ENCODE measurements at regions not wholly inside any gene's neighbourhood (a gene's known extent, or its start where the extent isn't known, plus 50 kb on each side); places are given as distances from the start of the nearest gene placed in this dataset.

DNA sequence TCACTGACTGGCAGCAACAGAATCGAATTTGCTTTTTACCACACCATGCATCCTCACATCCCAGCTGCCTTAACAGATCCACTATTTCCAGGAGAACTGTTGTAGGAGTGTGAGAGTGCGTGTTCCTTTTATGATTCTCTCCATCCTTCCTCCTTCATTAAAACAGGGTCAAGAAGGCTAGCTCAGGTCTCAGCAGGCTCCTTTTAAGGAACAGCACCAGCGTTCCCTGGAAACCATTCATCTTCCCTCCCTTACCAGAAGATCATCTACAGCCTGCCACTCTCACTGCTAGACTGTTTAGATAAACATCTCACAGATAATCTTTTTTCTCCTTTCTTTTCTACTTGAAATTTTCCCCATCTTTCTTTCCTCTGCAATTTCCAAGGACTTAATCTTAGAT, 1531.9 kb upstream of the CDH8 start:
- DNase-seq: no peak

DNA sequence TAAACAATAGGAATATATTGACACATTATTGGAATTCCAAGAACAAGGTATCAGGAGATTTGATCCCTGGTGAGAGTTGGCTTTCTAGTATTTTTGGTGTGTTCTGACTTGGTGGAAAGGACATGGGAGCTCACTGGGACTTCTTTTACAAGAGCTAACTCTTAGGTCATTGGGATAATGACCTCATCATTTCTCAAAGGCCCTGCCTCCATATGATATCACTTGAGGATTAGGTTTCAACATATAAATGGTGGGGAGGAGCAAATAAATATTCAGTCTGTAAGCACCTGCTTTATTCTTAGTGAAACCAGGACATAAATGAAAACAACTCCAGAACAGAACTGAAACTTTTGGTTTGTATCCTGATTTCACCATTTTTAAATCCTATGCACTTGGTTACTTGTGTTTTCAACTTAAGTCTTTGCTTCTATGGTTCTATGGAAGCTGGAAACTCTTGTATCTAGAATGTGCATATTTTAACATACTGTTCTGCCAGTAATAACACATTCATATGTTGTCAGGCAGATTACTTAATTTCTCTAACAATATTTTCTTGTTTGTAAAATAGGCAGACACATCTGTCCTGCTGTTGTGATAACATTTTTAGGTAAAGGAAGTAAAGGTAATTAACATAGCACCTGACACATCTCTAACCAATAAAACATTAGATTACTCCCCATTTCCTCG, 1527.7 kb upstream of the CDH8 start:
- no peak for DNase-seq

DNA sequence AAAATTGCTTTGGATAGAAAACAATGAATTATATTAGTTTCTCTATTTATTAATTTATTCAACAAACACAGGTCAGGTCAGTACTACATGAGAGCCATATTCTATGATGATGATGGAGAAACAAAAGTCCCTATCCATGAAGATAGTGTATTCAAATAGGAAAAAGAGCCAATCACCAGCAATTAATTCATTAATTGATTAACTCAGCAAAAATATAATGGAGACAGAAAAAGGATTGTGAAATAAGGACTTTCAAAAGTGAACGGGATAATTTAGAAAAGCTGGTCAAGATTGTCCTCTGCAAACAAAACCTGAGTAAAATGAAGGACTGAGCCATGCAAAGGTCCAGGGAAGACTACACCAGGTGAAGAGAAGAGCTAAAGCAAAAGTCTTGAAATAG, 1517.7 kb upstream of the CDH8 start:
- no peak for DNase-seq

DNA sequence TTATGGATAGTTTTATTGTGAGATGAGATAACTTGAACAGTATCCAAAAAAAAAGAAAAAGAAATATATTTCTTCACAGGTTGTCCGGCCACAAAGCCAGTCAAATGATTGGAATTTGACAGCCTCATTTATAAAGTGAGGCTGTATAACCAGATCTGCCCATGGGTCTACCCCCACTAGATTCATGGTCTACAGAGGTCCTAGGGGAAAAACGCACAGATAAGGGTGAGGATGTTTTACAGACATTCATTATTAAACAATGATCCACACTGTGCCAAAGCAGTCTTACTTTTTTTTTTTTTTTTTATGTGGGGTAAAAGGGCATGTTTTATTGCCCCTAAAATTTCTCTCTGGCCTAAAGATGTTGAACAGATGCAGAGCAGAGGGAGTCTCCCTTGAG, 1503.0 kb upstream of the CDH8 start:
- DNase-seq: no peak

DNA sequence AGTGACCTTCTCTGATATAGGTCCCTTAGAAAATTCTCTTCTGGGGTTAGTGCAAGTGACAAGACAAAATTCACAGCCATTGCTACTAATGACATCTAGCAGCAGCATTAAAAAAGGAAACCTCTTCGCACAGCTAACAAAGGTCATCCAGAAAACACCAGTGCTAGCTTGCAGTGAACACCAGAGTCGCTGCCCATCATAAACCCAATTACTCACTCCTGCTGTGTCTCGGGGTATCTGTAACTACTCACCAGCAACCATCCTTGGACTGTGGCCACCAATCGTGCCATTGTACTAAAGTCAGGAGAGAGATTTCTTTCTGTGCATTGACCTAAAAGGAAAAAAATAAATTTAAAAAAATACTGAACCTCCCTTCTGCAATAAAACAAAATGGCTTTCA, 1494.7 kb upstream of the CDH8 start:
- DNase-seq: no peak

DNA sequence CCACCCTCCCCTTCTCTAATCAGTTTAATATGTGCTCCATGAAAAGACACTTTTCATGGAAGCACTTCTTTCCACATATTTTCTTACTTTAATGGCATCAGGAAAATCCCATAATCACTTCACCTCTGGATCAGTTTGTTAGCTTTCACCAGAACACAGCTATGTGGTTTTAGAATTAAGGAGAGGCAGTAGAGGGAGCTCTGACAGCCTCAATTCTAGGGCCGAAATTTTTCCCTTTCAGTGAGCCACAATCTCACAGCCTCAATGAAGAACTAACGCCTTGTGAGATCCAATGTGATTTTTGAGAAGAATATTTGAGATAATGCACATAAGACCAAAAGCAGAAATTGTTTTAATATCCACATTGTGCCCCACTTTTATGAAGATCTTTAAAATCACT, 1494.0 kb upstream of the CDH8 start:
- no peak for DNase-seq

DNA sequence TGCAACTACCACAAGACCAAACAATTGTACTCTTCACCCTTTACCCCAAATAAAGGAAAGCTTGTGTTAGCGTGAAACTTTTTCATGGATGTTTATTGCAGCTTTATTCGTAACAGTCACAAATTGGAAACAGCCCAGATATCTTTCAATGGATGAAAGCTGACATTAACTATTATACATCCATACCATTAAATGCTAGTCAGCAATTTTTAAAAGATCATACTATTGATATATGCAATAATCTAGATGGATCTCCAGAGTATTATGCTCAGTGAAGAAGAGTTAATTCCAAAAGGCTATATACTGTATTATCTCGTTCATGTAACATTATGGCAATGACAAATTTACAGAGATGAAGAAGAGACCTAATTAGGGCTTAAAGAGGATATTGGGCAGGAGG, 1491.2 kb upstream of the CDH8 start:
- no peak for DNase-seq

DNA sequence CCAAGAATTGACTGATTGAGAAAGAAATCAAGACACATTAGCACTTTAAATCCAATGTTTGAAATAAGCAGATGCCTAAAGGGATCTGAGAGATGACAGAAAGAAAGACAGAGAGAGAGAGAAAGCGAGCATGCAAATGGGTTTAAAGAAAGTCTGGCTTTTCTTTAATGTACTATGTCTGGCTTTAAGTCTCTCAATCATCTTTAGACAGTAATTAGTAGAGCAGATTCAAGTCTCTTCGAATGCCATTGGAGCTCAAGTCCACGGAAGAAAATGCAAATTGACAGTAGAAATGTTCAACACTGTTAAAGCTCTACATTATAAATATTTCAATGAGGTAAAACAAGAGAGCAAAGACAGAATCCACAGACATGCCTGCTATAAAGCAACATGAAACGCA, 1480.2 kb upstream of the CDH8 start:
- no peak for DNase-seq

DNA sequence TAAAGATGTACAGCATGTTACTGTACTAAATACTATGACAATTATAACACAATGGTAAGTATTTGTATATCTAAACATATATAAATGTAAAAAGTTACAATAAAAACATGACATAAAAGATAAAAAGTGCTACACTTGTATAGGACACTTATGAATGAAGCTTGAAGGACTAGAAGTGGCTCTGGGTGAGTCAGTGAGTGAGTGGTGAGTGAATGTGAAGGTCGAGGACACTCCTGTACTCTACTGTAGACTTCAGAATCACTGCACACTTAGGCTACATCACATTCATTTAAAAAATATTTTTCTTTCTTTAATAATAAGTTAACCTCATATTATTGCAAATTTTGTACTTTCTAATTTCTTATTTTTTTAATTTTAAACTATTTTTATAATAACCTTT, 1476.7 kb upstream of the CDH8 start:
- DNase-seq: no peak

DNA sequence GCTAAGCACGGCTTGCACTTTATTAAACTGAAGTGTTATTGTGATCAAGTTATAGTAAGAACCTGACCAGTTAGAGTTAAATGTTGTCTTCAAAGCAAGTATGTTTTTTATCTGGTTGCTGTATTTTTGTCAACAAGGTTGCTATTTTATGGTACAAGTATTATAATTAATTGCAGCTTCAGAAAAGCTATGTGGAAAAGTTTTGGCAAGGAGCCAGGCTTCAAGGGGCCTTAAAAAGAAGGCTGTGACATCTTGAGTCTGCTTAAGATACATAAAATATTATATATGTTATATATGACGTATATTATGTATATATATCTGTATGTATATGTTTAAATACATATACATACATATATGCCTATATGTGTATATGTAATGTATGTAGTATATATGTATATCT, 1461.2 kb upstream of the CDH8 start:
- DNase-seq: no peak

DNA sequence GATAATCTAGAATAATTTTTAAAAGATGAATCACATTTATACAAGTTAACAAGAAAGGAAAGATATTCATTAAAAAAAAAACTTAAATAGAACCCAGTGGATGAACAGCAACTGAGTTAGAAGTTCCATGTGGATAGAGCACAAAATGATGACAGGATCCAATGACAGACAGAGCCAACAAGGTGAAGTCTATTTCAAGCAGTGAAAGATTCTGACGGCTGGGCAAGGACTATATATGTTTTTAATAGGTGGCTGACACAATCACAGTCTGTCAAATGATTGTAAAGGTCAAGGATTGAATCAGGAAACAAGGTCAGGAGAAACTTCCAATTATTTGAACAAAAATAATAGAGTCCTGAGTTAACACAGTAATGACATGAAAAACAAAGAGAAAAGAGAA, 1460.0 kb upstream of the CDH8 start:
- no peak for DNase-seq

DNA sequence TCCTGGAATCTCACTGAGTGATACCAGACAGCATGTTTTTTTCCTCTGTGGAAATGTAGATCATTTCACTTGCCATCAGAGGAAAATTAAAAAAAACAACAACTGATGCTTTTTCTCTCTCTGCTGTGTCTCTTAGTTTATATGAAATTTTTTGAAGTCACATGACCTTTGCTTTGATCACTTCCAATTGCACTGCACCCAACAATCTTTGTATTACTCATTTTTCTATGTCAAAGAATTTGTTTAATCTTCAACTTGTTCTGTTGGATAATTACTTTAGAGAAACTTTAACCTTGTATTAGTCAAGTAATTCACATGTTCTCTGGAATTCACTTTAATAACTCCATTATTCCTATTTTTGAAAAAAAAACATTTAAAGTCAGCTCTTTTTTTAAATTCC, 1452.7 kb upstream of the CDH8 start:
- DNase-seq: no peak

DNA sequence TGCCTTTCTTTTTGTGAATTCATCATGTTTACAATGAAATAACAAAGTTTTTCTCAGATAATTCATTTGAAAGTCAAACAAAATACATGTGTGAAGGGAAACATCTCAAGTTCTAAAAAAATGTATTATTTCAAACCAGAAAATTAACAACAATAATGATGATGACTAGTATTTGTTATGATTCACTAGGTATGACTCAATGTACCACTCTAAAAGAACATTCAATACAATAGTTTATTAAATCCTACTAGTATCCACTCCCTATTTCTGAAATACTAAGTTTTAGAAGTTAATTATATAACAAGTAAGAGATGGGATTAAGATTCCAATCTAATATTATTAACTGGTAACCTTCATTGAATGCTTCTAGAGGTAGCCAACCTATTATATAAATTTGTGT, 1444.8 kb upstream of the CDH8 start:
- DNase-seq: no peak

DNA sequence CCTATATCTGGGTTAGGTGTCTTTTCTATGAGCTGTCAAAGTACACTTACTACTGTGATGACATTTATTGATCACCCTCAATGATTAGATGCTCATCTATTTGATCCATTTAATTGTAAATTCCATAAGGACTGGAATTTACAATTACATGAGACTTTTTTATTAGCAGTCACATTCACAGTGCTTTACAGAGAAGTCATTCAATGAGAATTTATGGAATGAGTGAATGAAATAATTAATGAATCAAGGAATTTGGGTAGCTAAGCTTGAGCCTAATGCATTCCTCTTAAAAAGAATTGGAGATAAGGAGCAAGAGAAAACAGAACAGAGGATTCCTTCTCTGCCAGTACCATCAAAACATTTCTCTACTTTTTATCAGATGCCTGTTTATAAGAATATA, 1437.5 kb upstream of the CDH8 start:
- no peak for DNase-seq

DNA sequence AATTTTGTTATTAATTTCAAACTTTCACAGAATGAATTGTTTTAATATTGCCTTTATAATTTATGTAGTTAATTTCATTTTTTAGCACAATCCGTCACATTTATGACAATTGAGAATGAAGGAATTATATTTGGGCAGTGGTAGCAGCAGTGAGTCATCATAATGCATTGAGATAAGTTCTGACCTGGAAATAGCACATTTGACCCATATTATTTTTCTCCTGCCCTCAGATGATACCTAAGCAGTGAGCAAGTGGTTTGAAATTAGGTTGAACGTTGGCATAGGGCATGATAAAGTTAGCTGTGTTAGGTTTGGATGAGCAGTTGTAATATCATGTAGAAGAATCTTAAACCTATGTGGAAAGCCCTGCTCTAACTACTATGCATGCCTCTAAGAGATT, 1431.3 kb upstream of the CDH8 start:
- no peak for DNase-seq

DNA sequence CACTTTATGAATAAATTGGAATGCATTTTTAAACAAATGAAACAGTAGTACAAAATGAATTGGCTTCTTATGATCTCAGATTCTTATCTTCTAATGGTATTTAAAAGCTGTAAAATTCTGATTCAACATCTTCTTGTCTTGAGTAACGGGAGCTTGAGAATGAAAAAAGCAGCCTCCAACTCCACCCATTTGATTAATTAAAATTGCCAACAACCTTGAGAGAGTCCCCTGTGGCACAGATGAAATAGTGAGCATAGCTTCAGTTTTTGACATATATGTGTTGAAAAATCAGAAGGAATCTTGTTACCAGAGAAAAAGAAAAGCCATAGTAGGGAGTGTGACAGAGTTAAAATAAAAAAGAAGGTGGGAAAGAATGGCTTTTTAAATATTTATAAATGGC, 1426.1 kb upstream of the CDH8 start:
- DNase-seq: no peak

DNA sequence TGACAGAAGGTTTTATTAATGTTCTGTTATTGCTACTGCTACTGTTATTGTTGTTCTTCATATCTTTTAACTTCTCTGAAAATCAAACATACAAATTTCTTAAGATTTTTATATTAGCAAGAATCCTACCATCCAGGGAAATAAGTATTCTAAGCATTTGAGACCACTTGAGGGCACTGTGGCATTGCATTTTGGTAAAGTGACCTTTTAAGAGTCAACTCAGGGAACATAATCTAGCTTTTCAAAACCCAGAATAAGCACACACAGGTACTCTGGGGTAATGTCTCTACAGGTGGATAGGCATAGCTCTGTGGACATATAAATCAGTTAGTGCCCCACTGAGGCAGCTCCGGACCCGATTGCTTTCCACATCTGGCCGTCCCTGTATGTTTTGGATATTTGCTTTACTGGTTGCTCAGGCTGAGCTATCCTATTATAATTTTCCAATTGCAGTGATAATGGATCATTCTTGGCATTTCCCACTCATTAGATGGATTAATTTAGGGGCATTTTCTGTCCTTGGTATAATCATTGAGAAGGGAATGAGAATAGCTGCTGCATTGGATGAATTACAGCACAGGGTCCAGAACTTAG, 1425.1 kb upstream of the CDH8 start:
- DNase-seq: peak; percentile 38

DNA sequence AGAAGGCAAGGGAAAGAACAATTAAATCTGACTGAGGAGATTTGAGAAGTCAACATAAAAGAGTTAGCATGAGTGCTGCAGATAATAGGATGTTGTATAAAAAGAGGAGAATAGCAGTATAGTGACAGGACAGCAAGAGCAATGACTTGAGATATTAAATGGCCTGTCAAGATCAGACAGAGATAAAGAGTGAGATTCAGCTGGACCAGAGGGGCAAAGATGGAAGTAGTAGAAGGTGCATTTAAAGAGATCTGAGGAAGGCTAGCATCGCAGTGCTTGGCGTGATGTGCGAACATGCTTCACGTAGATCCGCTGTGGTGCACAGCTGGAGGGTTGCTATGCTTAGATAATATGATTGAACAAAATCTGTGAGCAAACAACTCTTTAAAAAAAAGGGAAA, 1422.6 kb upstream of the CDH8 start:
- DNase-seq: peak; percentile 81

DNA sequence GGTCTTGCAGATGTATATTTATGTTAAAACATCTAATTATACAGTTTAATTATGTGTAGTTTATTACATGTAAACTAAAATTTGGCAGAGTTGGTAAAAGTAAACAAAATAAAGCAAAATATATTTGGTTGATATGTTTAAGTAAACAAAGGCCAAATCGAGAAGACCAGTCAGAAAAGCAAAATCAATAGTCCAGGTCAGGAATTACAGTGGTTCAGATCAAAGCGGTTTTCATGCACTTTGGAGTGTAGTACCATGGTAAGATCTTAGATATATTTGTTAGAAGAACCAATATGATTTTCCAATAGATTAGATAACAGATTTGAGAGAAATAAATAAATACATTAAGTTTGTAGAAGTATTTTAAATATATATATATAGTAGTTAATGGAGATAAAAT, 1421.6 kb upstream of the CDH8 start:
- DNase-seq: peak; percentile 60

DNA sequence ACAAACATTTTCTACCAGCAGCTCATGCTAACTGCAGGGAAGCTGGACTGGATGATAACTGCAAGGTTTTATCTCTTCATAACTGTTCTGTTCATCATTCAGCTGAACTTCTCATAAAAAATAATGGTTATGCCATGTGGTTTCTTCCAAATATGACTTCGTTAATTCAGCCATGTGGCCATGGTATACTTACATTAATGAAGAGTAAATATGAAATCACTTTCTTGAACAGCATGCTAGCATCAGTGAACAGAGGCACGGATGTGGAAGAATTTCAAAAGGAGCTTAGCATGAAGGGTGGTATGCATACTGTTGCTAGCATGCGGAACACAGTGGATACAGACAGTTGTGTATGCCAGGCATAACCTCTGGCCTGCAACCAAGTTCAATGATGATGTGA, 1417.0 kb upstream of the CDH8 start:
- no peak for DNase-seq

DNA sequence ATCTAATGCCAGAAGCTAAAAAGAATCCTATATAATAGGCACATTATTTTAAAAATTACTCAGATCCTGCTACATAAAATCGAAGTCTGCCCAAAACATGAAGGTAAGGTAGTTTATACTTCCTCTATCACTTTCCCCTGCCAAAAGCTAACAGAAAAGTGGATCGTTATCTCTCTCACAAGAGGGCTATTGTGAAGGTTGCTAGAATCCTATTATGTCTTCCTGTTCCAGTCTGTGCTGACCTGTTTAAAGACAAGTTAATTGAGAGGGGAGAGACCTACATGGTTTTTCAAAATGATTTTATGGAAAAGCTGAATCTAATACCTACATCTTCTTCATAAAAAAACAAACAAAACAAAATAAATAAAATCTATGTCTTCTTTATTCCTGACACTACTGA, 1410.9 kb upstream of the CDH8 start:
- DNase-seq: peak; percentile 33

DNA sequence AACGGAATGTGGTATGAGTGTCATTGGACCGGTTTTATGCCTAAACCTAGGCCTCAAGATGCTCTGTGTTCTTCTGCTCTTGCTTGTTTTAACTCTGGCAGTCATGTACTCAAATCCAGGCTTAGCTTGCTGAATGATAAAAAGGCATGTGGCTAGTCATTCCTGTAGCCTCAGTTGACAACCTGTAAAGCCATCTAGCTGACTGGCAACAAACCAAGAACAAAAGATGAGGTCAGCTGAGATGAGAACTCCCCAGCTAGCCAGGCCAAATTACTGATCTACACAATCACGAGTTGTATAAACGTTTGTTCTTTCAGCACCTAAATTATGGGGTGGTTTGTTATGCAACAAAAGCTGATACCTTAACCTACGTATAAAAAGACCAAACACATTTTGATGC, 1406.0 kb upstream of the CDH8 start:
- DNase-seq: peak; percentile 25

DNA sequence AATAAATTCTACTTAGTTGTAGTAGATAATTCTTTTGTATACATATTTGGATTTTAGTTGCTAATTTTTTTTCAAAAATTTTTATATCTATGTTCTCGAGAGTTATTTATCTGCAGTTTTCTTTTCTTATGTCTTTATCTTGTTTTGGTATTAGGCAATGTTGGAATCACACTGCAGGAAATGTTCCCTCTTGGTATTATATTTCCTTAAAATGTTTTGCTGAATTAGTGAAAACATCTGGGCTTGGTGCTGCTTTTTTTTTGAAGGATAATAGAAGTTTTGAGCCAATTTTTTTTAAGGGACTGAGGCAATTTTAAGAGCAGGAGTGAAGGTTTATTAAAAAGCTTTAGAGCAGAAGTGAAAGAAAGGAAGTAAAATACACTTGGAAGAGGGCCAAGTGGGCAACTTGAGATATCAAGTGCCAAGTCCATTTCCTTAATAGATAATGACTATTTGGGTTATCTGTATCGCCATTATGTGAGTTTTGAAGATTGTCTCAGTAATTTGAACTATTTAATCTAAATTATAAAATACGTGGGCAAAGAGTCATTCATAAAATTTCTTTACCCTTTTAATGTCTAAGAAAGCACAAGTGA, 1390.1 kb upstream of the CDH8 start:
- DNase-seq: no peak

DNA sequence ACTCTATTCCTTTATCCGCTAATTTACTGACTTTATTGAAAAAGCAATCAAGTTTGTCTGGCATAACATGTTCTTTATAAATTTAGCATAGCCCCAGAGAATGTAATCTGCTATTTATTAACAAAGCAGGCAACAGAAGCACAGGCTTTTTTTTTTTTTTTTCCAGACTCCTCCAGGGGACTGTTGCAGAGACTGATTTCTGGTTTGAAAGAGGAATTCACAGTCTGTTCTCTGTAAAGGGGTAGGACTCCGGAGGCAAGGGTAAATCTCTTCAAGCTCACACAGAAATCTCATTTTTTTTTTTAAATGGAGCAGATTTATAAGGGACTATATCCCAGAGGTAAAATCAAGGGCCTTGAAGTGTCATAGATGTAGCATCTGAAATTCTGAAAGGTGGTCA, 1386.5 kb upstream of the CDH8 start:
- no peak for DNase-seq

DNA sequence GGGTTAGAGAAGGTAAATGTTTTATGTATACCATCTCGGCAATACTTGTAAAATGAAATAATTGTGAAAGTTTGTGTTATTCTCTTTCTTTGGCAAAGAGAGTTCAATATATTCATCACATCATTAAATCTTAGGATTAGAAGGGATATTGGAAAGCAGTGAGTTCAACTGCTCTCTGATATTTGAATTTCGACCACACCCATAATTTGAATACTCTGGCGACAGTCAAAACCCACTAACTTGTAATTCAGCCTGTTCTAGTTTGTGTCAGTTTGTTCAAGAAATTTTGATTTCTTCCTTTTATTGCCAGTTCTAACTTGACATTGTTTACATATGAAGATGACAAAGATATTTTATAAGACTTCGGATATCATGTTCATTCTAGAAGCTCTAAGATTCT, 1380.5 kb upstream of the CDH8 start:
- no peak for DNase-seq

Measured in SHP77 treated with DMSO at 0.1 percent for 48 hours (cell line).